B cell (primary cell): ENCODE measurements at regions not wholly inside any gene's neighbourhood (a gene's known extent, or its start where the extent isn't known, plus 50 kb on each side); places are given as distances from the start of the nearest gene placed in this dataset.

Experiments
- ATAC-seq: fragments of 200-7000 bp; cut with Tn5 transposase; one replicate; pipeline ENCODE4 v1.10.0; 2021; ENCODE audit warnings: low read depth, mild to moderate bottlenecking, moderate number of reproducible peaks, moderate library complexity
- CTCF ChIA-PET: fragments of 350-600 bp; sonication (Branson Sonifier 250); formaldehyde crosslinking; loops from one replicate; lab custom pipeline; 2021; ENCODE audit warnings: antibody characterized with exemption, inconsistent platforms; lab: Charles Lee
- POLR2A ChIA-PET: fragments of 350-600 bp; sonication (Branson Sonifier 250); formaldehyde crosslinking; loops from one replicate; lab custom pipeline; 2021; ENCODE audit warnings: antibody characterized with exemption; lab: Charles Lee
- DNase-seq: peaks from one replicate; pipeline ENCODE4 v3.0.0; 2013
- H2AFZ ChIP-seq: 2 replicates; pipeline ENCODE4 v1.6.1; 2012; ENCODE audit warnings: mild to moderate bottlenecking, low read depth, low read length; ENCODE audit not compliant: insufficient read depth, poor library complexity, severe bottlenecking
- H3K27ac ChIP-seq, 2 donors: 1 replicate in 1 of 2; 2 replicates in 1 of 2; pipeline ENCODE4 v1.5.1; 2012 to 2013; ENCODE audit warnings: low read length in 2 of 2, mild to moderate bottlenecking in 2 of 2, moderate library complexity in 1 of 2
- H3K27me3 ChIP-seq, 4 experiments: fragments of 200-600 bp in 1 of 4; sonication (generic) in 1 of 4; replicated peaks in 1 of 4; 1 replicate in 2 of 4; 2 replicates in 2 of 4; pipeline versions ENCODE4 v1.6.1 to v1.7.0; 2013 to 2016; ENCODE audit warnings: low read length in 3 of 4, mild to moderate bottlenecking in 2 of 4, mixed read lengths in 1 of 4, moderate library complexity in 1 of 4; ENCODE audit not compliant: insufficient read depth in 4 of 4, control insufficient read depth in 3 of 4; ENCODE audit errors: control extremely low read depth in 1 of 4
- H3K36me3 ChIP-seq, 2 experiments: replicated peaks in 1 of 2; 1 replicate in 1 of 2; 2 replicates in 1 of 2; pipeline versions ENCODE4 v1.6.1 to v1.7.1; 2013; ENCODE audit warnings: low read length in 1 of 2; ENCODE audit not compliant: insufficient read depth in 2 of 2, control insufficient read depth in 1 of 2; ENCODE audit errors: control extremely low read depth in 1 of 2, extremely low read depth in 1 of 2
- H3K4me1 ChIP-seq, 2 donors: fragments of 200-600 bp in 1 of 2; sonication (generic) in 1 of 2; 1 replicate in 1 of 2; 2 replicates in 1 of 2; pipeline versions ENCODE4 v1.5.1 to v1.6.1; 2013 to 2017; ENCODE audit warnings: low read length in 2 of 2; ENCODE audit not compliant: control insufficient read depth in 2 of 2, insufficient read depth in 2 of 2
- H3K4me2 ChIP-seq: replicated peaks from 2 replicates; pipeline ENCODE3; 2012; ENCODE audit warnings: mild to moderate bottlenecking, low read depth, low read length; ENCODE audit not compliant: poor library complexity, severe bottlenecking
- H3K4me3 ChIP-seq, 5 experiments: fragments of 200-600 bp in 1 of 5; sonication (generic) in 1 of 5; 1 replicate in 3 of 5; 2 replicates in 2 of 5; pipeline versions ENCODE4 v1.5.1 to v1.7.0; 2011 to 2016; ENCODE audit warnings: low read length in 4 of 5, mild to moderate bottlenecking in 4 of 5, low read depth in 2 of 5, control low read depth in 1 of 5, moderate library complexity in 1 of 5; ENCODE audit not compliant: insufficient read depth in 1 of 5; ENCODE audit errors: control extremely low read depth in 1 of 5, extremely low read depth in 1 of 5
- H3K79me2 ChIP-seq: fragments of 200-600 bp; sonication (generic); one replicate; pipeline ENCODE4 v1.6.0; 2016; ENCODE audit warnings: low read length; ENCODE audit not compliant: control insufficient read depth, insufficient read depth
- H3K9ac ChIP-seq: fragments of 200-600 bp; sonication (generic); 2 replicates; pipeline ENCODE4 v1.6.1; 2017; ENCODE audit warnings: mild to moderate bottlenecking, low read length, moderate library complexity
- H3K9me3 ChIP-seq, 3 donors: one replicate each; pipeline versions ENCODE4 v1.6.1 to v1.7.1; 2013; ENCODE audit warnings: low read length in 2 of 3; ENCODE audit not compliant: control insufficient read depth in 2 of 3, insufficient read depth in 1 of 3; ENCODE audit errors: control extremely low read depth in 1 of 3
- H4K20me1 ChIP-seq: 2 replicates; pipeline ENCODE4 v1.6.0; 2012; ENCODE audit warnings: mild to moderate bottlenecking, low read length; ENCODE audit not compliant: insufficient read depth, control insufficient read depth, poor library complexity, severe bottlenecking
- H3K27ac Mint-ChIP-seq: one replicate; pipeline ENCODE4 v1.8.0; 2021; ENCODE audit warnings: mixed read lengths
- H3K27me3 Mint-ChIP-seq: one replicate; pipeline ENCODE4 v1.8.0; 2021; ENCODE audit warnings: mixed read lengths
- H3K4me1 Mint-ChIP-seq: one replicate; pipeline ENCODE4 v1.8.0; 2021; ENCODE audit warnings: mixed read lengths
- H3K4me3 Mint-ChIP-seq: one replicate; pipeline ENCODE4 v1.8.0; 2021; ENCODE audit warnings: mixed read lengths
- H3K9me3 Mint-ChIP-seq: one replicate; pipeline ENCODE4 v1.8.0; 2022; ENCODE audit warnings: mixed read lengths; ENCODE audit not compliant: insufficient read depth
- CTCF ChIP-seq: fragments of 200-600 bp; IDR thresholded peaks from one replicate; pipeline ENCODE4 v1.8.0; 2022; ENCODE audit warnings: antibody characterized with exemption, mild to moderate bottlenecking
- EZH2 ChIP-seq: IDR thresholded peaks from 2 replicates; pipeline ENCODE4 v1.6.1; 2012; ENCODE audit warnings: borderline replicate concordance, low read depth, mild to moderate bottlenecking, moderate library complexity, low read length; ENCODE audit not compliant: insufficient read depth, poor library complexity, severe bottlenecking
- WGBS: methylation state at CpG from one replicate; pipeline ENCODE4 v1.1.5; 2013; ENCODE audit warnings: missing lambda C conversion rate; ENCODE audit not compliant: insufficient coverage; 5-methylcytosine and 5-hydroxymethylcytosine counted together
- intact Hi-C: fragments of 100-400 bp; cut with micrococcal nuclease; formaldehyde crosslinking; loops from one replicate; pipeline ENCODE4 v1.10.0; 2022

DNA sequence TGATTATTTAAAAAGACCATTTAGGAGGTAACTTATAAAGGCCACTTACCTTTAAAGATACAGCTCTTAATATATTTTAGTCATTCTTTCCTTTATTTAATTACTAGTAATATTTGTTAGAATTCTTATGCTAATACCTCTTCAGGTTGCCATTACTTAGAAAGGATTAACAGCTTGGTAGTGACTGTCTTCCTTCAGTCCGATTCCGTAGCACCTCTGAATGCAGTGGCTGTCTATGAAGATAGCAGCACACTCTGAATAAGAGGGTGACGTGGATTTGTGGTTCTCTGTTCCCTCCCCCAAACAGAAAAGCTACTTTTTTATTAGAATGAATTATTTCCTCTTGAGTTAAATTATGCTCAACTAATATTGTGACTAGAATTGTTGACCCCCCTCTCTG, 92.6 kb upstream of the TENM3 start:
- CTCF ChIA-PET: no interaction called here
- Mint-ChIP-seq H3K9me3 (no peaks in the 10 kb centered on the region), H3K27ac (no peak overlapping the region), H3K27me3 (peaks cover 23% of the 10 kb centered on the region), H3K4me3 (no peak overlapping the region), H3K4me1 (no peaks in the 10 kb centered on the region)
- H3K4me3 ChIP-seq: no peak overlapping the region
- TF ChIP-seq CTCF: no peak
- no peak for TF ChIP-seq EZH2
- H3K4me1 ChIP-seq: no peaks in the 10 kb centered on the region
- intact Hi-C loops: no loop called here
- no peak for ATAC-seq
- DNase-seq: no peak
- no peak overlapping the region for H3K27ac ChIP-seq
- H3K4me2 ChIP-seq: no peak overlapping the region
- no peaks in the 10 kb centered on the region for H3K79me2 ChIP-seq
- no peaks in the 10 kb centered on the region for H3K9me3 ChIP-seq
- H3K9ac ChIP-seq: no peak overlapping the region
- no peaks in the 10 kb centered on the region for H4K20me1 ChIP-seq
- POLR2A ChIA-PET: no interaction called here
- WGBS: no CpG with 5 or more reads among the region's 3 CpGs
- H3K36me3 ChIP-seq: no peaks in the 10 kb centered on the region
- H2AFZ ChIP-seq: no peak overlapping the region
- H3K27me3 ChIP-seq: peaks cover 0 to 3% (median under 1%) of the 10 kb centered on the region in 4 experiments

GRCh38 chr4:182155806-182156205, 87.4 kb upstream of the TENM3 start:
- TF ChIP-seq CTCF (no peak), EZH2 (no peak)
- Histone ChIP-seq H3K79me2 (no peaks in the 10 kb centered on the region), H3K9ac (no peak overlapping the region), H3K4me3 (no peak overlapping the region), H3K4me2 (no peak overlapping the region), H3K27me3 (no peaks in the 10 kb centered on the region), H2AFZ (no peak overlapping the region), H4K20me1 (no peaks in the 10 kb centered on the region), H3K4me1 (no peaks in the 10 kb centered on the region), H3K27ac (no peak overlapping the region), H3K9me3 (peaks cover 0 to 5% (median 0%) of the 10 kb centered on the region in 3 donors), H3K36me3 (no peaks in the 10 kb centered on the region)
- POLR2A ChIA-PET: no interaction called here
- CTCF ChIA-PET: no interaction called here
- peaks cover 3% of the 10 kb centered on the region for H3K27me3 Mint-ChIP-seq
- H3K9me3 Mint-ChIP-seq: peaks cover 2% of the 10 kb centered on the region
- no peaks in the 10 kb centered on the region for H3K4me1 Mint-ChIP-seq
- intact Hi-C loops: no loop called here
- no peak overlapping the region for H3K27ac Mint-ChIP-seq
- WGBS: no CpG with 5 or more reads among the region's 1 CpG
- H3K4me3 Mint-ChIP-seq: no peak overlapping the region
- no peak for ATAC-seq
- no peak for DNase-seq
